ENCODE measurements at regions not wholly inside any gene's neighbourhood (a gene's known extent, or its start where the extent isn't known, plus 50 kb on each side); places are given as distances from the start of the nearest gene placed in this dataset.

DNA sequence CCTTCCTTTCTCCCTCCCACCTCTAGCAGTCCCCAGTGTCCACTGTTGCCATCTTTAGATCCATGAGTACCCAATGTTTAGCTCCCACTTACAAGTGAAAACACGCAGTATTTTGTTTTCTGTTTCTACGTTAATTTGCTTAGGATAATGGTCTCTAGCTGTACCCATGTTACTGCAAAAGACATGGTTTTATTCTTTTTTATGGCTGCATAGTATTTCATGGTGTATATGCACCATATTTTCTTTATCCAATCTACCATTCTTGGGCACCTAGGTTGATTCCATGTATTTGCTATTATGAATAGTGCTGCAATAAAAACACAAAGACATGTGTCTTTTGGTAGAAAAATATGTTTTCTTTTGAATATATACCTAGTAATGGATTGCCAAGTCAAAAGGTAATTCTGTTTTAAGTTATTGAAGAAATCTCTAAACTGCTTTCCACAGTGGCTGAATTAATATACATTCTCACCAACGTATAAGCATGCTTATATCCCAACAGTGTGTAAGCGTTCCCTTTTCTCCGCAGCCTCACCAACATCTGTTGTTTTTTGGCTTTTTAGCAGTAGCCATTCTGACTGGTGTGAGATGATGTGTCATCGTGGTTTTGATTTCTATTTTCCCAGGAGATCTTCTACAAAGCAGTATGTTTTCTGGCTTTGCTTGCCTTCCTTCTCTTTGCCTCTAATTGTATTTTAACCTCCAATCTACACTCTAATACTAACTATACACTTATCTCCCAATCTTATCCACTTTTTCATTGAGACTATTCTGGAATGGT, 179.5 kb upstream of the PHF14 start:
- no TSS peak for BruUV-seq (replicated peaks)

DNA sequence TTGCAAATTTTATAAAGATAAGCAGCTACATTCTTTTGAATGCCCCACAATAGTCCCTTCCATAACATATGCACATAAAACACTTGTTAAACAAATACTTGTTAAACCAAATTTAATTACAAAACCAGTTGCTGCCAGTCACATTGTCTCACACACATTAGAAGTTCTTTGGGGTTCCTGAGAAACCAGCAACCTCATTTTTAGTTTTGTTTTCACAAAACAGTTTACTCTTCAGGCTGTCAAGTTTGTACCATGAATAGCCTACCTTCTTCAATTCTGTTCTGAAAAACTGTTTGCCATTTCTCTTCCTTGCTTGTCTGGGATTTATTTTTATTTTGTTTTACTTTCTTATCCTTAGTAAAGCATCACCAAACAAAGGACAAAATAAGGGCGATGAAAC, 176.5 kb upstream of the PHF14 start:
- Histone ChIP-seq H3K27me3 (ENCODE audit: insufficient read depth, low read length) (no peaks in the 10 kb centered on the region), H4K20me1 (ENCODE audit: insufficient read depth) (no peaks in the 10 kb centered on the region), H3K36me3 (ENCODE audit: control insufficient read depth in 1 of 2, insufficient read depth in 2 of 2, low read length in 2 of 2) (no peaks in the 10 kb centered on the region), H3K9me2 (ENCODE audit: insufficient read depth) (no peaks in the 10 kb centered on the region), H2AFZ (ENCODE audit: low read depth, low read length, poor library complexity, severe bottlenecking) (no peak overlapping the region), H3K4me2 (ENCODE audit: low read length) (no peak overlapping the region), H3K9me3 (ENCODE audit: control insufficient read depth in 1 of 2, insufficient read depth in 1 of 2, low read depth in 1 of 2, low read length in 2 of 2) (no peaks in the 10 kb centered on the region), H3K79me2 (ENCODE audit: insufficient read depth, low read length) (no peaks in the 10 kb centered on the region), H3K4me3 (replicated peaks in 1 of 2; ENCODE audit: low read depth in 1 of 2, low read length in 2 of 2) (no peak overlapping the region), H3K27ac (ENCODE audit: low read depth, low read length) (no peak overlapping the region), H3K9ac (ENCODE audit: low read length) (no peak overlapping the region), H3K4me1 (ENCODE audit: control insufficient read depth in 1 of 2, insufficient read depth in 2 of 2, low read length in 2 of 2) (no peaks in the 10 kb centered on the region)
- ChIA-PET POLR2A (no interaction called here), RAD21 (ENCODE audit: low non-redundant PET in 1 of 2, low total read pairs in 2 of 2, uncharacterized antibody in 2 of 2, unreplicated experiment in 2 of 2) (no interaction called here), CTCF (no interaction called here)
- ATAC-seq (no peak), DNase-seq (ENCODE audit: low read depth, low spot score) (no peak)
- intact Hi-C loops (cut with micrococcal nuclease), result no loop called here
- no TSS peak for BruUV-seq (replicated peaks)
- TF ChIP-seq, protein P1, sequence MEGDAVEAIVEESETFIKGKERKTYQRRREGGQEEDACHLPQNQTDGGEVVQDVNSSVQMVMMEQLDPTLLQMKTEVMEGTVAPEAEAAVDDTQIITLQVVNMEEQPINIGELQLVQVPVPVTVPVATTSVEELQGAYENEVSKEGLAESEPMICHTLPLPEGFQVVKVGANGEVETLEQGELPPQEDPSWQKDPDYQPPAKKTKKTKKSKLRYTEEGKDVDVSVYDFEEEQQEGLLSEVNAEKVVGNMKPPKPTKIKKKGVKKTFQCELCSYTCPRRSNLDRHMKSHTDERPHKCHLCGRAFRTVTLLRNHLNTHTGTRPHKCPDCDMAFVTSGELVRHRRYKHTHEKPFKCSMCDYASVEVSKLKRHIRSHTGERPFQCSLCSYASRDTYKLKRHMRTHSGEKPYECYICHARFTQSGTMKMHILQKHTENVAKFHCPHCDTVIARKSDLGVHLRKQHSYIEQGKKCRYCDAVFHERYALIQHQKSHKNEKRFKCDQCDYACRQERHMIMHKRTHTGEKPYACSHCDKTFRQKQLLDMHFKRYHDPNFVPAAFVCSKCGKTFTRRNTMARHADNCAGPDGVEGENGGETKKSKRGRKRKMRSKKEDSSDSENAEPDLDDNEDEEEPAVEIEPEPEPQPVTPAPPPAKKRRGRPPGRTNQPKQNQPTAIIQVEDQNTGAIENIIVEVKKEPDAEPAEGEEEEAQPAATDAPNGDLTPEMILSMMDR (IDR thresholded peaks at IDR 0.05 in 2 of 3, conservative IDR thresholded peaks at IDR 0.05 in 1 of 3; ENCODE audit: borderline replicate concordance in 1 of 3, insufficient read depth in 1 of 3, low read depth in 2 of 3, low read length in 2 of 3), result no peak
- TF ChIP-seq ZNF274 (IDR thresholded peaks at IDR 0.05; ENCODE audit: low read depth, low read length) (no peak), POLR2A (IDR thresholded peaks at IDR 0.05; ENCODE audit: borderline replicate concordance, extremely low read depth, insufficient read depth, insufficient read length) (no peak), RAD21 (IDR thresholded peaks at IDR 0.05; ENCODE audit: low read depth) (no peak), SIN3A (IDR thresholded peaks at IDR 0.05; ENCODE audit: low read depth) (no peak), POLR2AphosphoS5 (IDR thresholded peaks at IDR 0.05; ENCODE audit: low read depth, low read length) (no peak)
- TF ChIP-seq, protein P2, sequence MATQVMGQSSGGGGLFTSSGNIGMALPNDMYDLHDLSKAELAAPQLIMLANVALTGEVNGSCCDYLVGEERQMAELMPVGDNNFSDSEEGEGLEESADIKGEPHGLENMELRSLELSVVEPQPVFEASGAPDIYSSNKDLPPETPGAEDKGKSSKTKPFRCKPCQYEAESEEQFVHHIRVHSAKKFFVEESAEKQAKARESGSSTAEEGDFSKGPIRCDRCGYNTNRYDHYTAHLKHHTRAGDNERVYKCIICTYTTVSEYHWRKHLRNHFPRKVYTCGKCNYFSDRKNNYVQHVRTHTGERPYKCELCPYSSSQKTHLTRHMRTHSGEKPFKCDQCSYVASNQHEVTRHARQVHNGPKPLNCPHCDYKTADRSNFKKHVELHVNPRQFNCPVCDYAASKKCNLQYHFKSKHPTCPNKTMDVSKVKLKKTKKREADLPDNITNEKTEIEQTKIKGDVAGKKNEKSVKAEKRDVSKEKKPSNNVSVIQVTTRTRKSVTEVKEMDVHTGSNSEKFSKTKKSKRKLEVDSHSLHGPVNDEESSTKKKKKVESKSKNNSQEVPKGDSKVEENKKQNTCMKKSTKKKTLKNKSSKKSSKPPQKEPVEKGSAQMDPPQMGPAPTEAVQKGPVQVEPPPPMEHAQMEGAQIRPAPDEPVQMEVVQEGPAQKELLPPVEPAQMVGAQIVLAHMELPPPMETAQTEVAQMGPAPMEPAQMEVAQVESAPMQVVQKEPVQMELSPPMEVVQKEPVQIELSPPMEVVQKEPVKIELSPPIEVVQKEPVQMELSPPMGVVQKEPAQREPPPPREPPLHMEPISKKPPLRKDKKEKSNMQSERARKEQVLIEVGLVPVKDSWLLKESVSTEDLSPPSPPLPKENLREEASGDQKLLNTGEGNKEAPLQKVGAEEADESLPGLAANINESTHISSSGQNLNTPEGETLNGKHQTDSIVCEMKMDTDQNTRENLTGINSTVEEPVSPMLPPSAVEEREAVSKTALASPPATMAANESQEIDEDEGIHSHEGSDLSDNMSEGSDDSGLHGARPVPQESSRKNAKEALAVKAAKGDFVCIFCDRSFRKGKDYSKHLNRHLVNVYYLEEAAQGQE (IDR thresholded peaks at IDR 0.05; ENCODE audit: low read depth), result no peak
- TF ChIP-seq, protein P3, sequence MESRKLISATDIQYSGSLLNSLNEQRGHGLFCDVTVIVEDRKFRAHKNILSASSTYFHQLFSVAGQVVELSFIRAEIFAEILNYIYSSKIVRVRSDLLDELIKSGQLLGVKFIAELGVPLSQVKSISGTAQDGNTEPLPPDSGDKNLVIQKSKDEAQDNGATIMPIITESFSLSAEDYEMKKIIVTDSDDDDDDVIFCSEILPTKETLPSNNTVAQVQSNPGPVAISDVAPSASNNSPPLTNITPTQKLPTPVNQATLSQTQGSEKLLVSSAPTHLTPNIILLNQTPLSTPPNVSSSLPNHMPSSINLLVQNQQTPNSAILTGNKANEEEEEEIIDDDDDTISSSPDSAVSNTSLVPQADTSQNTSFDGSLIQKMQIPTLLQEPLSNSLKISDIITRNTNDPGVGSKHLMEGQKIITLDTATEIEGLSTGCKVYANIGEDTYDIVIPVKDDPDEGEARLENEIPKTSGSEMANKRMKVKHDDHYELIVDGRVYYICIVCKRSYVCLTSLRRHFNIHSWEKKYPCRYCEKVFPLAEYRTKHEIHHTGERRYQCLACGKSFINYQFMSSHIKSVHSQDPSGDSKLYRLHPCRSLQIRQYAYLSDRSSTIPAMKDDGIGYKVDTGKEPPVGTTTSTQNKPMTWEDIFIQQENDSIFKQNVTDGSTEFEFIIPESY (IDR thresholded peaks at IDR 0.05; ENCODE audit: extremely low read depth, insufficient replicate concordance, low read length), result no peak

More for the DNA sequence above, 179.5 kb upstream of the PHF14 start:
- RAD21 ChIA-PET (ENCODE audit: low non-redundant PET in 1 of 2, low total read pairs in 2 of 2, uncharacterized antibody in 2 of 2, unreplicated experiment in 2 of 2), result no interaction called here
- POLR2A ChIA-PET, result no interaction called here
- H3K79me2 ChIP-seq (ENCODE audit: insufficient read depth, low read length), result no peaks in the 10 kb centered on the region
- CTCF ChIA-PET, result no interaction called here
- H3K27me3 ChIP-seq (ENCODE audit: insufficient read depth, low read length), result no peaks in the 10 kb centered on the region
- no peaks in the 10 kb centered on the region for H3K4me1 ChIP-seq (ENCODE audit: control insufficient read depth in 1 of 2, insufficient read depth in 2 of 2, low read length in 2 of 2)
- H3K9me2 ChIP-seq (ENCODE audit: insufficient read depth), result no peaks in the 10 kb centered on the region
- TF ChIP-seq, protein P4, sequence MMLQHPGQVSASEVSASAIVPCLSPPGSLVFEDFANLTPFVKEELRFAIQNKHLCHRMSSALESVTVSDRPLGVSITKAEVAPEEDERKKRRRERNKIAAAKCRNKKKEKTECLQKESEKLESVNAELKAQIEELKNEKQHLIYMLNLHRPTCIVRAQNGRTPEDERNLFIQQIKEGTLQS (IDR thresholded peaks at IDR 0.05), result no peak
- no peak for TF ChIP-seq EZH2phosphoT487 (IDR thresholded peaks at IDR 0.05; ENCODE audit: borderline replicate concordance)
- no peak for TF ChIP-seq JUND (IDR thresholded peaks at IDR 0.05)
- TF ChIP-seq EZH2 (IDR thresholded peaks at IDR 0.05), result no peak
- no peak for TF ChIP-seq RAD21 (IDR thresholded peaks at IDR 0.05; ENCODE audit: low read depth)
- TF ChIP-seq YY1 (IDR thresholded peaks at IDR 0.05; ENCODE audit: extremely low read depth, insufficient replicate concordance, low read depth, low read length), result no peak
- no peak overlapping the region for H2AFZ ChIP-seq (ENCODE audit: low read depth, low read length, poor library complexity, severe bottlenecking)
- H3K4me3 ChIP-seq (replicated peaks in 1 of 2; ENCODE audit: low read depth in 1 of 2, low read length in 2 of 2), result no peak overlapping the region
- ATAC-seq, result no peak
- no peaks in the 10 kb centered on the region for H4K20me1 ChIP-seq (ENCODE audit: insufficient read depth)
- no peak overlapping the region for H3K27ac ChIP-seq (ENCODE audit: low read depth, low read length)
- H3K36me3 ChIP-seq (ENCODE audit: control insufficient read depth in 1 of 2, insufficient read depth in 2 of 2, low read length in 2 of 2), result no peaks in the 10 kb centered on the region
- no peak overlapping the region for H3K4me2 ChIP-seq (ENCODE audit: low read length)
- H3K9me3 ChIP-seq (ENCODE audit: control insufficient read depth in 1 of 2, insufficient read depth in 1 of 2, low read depth in 1 of 2, low read length in 2 of 2), result no peaks in the 10 kb centered on the region
- intact Hi-C loops (cut with micrococcal nuclease), result no loop called here
- no peak for DNase-seq (ENCODE audit: low read depth, low spot score)
- H3K9ac ChIP-seq (ENCODE audit: low read length), result no peak overlapping the region
